NCI-H82 treated with DMSO at 0.1 percent for 48 hours (cell line): ENCODE measurements at regions not wholly inside any gene's neighbourhood (a gene's known extent, or its start where the extent isn't known, plus 50 kb on each side); places are given as distances from the start of the nearest gene placed in this dataset.

Source experiments
- DNase-seq: peaks from one replicate; lab custom pipeline; 2025; ENCODE audit not compliant: unreplicated experiment; lab: John Stamatoyannopoulos, UW

- no peak for DNase-seq
Observed at GRCh38 chr6:166050559-166050958, 117.1 kb downstream of the TBXT start.

- DNase-seq: no peak
Observed at GRCh38 chr6:166046982-166047381, 120.7 kb downstream of the TBXT start.

GRCh38 chr6:166046226-166046625, 121.4 kb downstream of the TBXT start:
- no peak for DNase-seq

GRCh38 chr6:166045860-166046200, 121.8 kb downstream of the TBXT start:
- no peak for DNase-seq

- DNase-seq: no peak
Observed at GRCh38 chr6:166045173-166045859, 122.3 kb downstream of the TBXT start.

- no peak for DNase-seq
Observed at GRCh38 chr6:166041277-166041676, 126.4 kb downstream of the TBXT start.

GRCh38 chr6:166040292-166040691, 127.4 kb downstream of the TBXT start:
- DNase-seq: no peak

GRCh38 chr6:166036316-166037095, 131.1 kb downstream of the TBXT start:
- no peak for DNase-seq

DNA sequence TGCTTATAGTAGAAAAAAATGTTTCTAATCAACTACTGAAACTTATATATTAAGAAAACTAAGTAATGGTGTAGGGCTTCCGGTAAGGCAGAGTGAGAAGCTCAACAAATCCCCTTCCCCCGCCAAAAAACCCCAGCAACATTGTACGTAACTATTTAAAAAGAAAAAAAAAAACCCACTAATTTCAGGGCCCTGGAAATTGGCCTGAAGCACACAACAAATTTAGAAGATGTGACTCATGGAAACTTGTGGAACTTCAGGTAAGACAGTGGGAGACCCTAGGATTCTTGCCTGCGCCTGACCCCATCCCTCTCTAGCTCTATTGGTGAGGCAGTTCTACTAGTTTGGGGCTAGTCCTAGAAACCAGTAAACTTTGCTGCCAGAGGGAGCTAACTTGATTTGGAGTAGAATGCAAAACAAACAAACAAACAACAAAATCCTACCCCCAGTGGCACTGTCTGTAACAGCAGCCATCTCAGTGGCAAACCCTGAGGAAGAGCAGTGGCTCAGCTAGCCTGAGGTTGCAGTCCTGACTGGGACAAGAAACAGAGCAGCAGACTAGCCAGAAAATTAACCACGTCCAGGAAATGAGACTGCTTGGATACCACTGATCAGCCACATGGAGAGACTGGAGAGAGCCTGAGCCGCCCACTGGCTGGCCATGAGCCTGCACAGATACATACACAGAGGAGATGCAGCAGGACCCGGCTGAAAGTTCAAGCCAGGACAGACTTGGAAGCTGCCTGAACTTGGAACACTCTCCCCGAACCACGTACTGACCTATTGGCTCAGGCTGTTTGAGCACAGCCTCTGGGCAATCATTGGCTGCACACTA, 135.1 kb downstream of the TBXT start:
- no peak for DNase-seq

DNA sequence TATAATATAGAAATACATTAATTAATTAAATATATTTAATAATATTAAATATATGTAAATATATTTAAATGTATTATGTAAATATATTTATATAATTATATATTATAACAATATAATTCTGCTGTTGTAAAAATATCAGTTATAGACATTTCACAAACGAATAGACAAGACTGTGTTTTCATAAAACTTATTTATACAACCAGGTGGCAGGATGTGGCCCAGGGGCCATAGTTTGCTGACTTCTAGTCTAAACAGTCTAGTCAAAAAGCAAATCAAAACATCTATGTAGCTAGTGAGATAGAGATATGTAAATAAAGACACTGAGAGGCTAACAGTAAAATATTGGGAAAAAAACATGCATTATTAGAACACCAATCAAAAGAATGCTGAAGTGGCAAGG, 136.4 kb downstream of the TBXT start:
- DNase-seq: no peak

DNA sequence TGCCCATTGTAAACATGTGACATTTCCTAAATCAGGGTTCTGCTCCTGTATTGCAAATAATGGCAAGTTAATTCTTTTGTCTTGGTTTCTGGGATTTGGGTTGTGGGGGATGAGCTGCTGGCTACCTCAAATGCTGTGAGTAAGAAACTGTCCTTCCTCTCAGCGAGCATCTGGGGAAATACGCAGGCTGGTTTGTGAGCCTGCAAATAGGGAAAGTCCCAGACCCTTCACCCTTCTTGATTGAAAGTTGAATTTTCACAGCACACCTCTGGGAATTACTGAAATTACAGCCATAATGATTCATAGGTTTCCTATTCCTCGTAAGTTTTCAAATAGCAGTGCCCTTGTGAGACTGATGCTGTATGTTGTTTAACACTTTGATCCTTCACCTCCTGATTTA, 138.1 kb downstream of the TBXT start:
- DNase-seq: no peak

DNA sequence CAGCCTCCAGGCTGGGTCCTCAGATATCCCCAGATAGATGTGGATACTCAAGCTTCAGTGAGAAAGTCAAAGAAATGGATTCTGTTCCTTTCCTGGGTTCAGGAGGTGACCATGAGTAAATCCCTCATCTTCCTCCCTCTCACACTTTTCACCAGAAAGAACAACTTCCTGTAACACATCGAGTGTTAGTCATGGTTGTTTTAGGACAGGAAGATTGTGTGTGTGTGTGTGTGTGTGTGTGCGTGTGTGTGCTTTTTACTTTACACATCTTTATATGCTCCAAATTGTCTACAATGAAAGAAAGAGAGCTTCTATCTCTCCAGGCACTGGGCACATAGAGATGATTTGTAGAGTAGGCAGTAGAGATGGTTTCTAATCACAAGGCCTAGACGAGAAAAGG, 139.9 kb downstream of the TBXT start:
- DNase-seq: no peak

DNA sequence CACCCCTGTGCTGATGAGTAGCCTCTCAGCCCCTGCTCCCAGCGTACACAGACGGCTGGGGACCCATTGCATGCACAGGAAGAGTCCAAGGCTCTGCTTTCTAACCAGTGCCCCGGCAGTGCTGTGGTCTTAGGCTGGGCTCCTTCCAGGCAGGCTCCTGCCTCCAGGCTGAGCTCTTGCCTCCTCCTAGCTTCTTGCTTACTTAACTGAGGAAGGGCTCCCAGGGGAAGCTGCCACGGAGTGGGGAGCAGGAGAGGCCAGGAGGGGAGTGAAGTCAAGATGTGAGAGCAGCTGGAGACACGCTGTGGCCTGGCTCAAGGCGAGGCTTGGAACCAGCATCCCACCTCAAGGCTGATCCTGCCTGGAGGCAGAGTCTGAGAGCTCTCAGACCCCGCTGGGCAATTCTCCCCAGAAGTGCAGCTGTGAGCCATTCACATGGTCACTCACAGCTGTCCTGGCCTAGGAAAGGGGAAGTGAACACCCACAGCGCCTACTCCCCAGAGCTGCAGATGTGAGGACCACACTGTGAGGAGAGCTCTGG, 141.0 kb downstream of the TBXT start:
- DNase-seq: no peak

DNA sequence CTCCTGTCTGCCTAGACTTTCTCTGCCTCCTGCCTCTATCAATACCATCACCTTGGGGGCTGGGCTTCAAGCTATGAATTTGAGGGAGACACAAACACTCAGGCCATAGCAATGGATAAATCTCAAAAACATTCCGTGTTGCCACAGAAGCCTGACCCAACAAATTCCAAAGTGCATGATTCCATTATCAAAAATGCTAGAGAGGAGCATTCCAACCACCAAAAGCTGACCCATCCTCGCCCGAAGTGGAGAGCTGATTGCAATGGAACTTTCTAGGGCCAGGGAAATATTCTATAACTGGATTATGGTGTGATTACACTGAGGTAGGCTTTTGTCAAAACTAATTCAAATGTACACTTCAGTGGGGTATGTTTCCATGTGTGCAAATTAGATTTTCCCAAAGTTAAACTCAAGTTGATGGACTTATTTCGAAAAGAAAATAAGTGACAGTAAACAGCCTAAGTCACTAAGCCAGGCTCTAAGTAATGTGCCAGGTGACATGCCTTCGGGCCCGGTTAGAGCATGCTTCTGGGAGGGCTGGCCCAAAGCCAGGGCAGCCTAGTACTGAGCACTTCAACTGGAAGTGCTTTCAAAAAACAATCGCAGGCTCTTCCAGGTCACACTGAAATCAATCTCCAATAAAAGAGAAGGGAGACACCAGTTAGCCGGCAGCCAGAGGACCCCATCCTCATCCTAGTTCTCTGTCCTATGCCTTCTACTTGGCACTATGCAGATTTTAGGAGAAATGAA, 142.3 kb downstream of the TBXT start:
- DNase-seq: no peak

GRCh38 chr6:166024252-166024651, 143.4 kb downstream of the TBXT start:
- no peak for DNase-seq

DNA sequence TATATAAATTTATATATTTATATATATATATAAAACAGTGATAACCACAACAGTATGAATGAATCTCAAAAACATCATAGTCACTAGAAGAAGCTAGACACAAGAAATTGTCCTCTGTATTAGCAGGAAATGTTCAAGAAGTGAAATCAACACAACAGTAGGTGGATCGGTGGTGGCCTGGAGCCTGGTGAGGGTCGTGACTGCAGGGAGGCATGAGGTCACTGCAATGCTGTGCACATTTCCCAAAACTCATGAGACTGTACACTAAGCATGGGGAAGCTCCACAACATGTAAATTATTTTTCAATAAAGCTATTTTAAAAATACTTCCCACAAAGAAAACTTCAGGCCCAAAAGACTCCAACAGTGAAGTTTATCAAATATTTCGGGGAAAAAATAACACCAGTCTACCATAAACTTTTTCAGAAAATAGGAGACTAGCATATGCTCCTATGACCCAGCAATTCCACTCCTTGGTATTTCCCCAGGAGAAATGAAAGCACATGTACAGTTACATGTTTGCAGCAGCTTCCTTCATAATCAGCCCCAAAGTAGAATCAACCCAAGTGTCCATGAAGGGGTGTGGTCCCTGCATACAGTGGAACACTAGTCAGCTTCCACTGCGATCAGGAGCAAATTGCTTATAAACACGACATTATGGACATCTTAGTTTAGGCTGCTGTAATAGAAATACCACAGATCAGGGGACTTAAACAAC, 144.2 kb downstream of the TBXT start:
- DNase-seq: no peak

GRCh38 chr6:166021429-166021828, 146.2 kb downstream of the TBXT start:
- no peak for DNase-seq

DNA sequence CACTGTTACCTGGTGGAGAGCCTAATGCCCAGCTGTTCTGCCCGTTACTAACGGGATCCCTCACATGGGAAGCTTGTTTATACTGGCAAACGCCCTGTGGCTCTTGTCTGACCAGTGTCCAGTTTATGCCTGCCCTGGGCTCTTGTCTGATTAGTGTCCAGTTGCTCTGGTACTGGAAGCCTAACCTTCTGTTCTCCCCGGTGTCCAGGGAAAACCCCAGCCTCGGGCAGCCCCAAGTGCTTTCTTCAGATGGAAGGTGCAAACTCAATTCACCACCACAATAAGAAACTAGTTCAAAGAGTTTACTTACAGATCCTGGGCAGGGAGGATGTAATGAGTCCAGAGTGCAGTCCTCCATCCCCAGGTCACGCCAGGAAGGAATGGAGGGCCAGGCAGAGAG, 148.4 kb downstream of the TBXT start:
- DNase-seq: no peak

- DNase-seq: no peak
Observed at GRCh38 chr6:166017032-166017635, 150.5 kb downstream of the TBXT start.

DNA sequence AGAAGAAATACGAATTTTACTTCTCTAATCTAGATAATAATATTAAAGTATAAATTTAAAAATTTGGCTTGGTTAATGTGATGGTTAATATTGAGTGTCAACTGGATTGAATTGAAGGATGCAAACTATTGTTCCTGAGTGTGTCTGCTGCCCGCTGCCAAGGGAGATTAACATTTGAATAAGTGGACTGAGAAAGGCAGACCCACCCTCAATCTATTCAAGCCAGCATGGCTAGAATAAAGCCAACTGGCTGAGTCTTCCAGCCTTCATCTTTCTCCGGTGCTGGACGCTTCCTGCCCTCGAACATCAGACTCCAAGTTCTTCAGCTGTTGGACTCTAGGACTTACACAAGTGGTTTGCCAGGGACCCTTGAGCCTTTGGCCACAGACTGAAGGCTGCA, 152.7 kb downstream of the TBXT start:
- DNase-seq: no peak
